Inferior parietal cortex (tissue), 1 donor: ENCODE measurements at regions not wholly inside any gene's neighbourhood (a gene's known extent, or its start where the extent isn't known, plus 50 kb on each side); places are given as distances from the start of the nearest gene placed in this dataset.
A peak's percentile ranks its signal among the peaks of the same experiment; 100 is the strongest.
"Not testable (repeated sequence)": the region's sequence is repeated elsewhere in the genome, so short reads cannot be mapped to it uniquely, and the experiment has no call there.

Experiments used
- DNase-seq: peaks from one replicate; pipeline ENCODE4 v3.0.0-alpha.2; 2016; ENCODE audit errors: extremely low spot score

- no peak for DNase-seq
These were observed 1503.9 kb upstream of the TENM4 start for GRCh38 chr11:80944758-80945157.

GRCh38 chr11:80943226-80943625 lies 1502.4 kb upstream of the TENM4 start:
- DNase-seq, result no peak

- DNase-seq, result no peak
These were observed 1497.0 kb upstream of the TENM4 start for GRCh38 chr11:80937842-80938241.

GRCh38 chr11:80930038-80930437 lies 1489.2 kb upstream of the TENM4 start:
- no peak for DNase-seq

- no peak for DNase-seq
These were observed 1488.4 kb upstream of the TENM4 start for GRCh38 chr11:80929031-80929805.

- DNase-seq, result no peak
These were observed 1484.5 kb upstream of the TENM4 start for GRCh38 chr11:80925321-80925720.

GRCh38 chr11:80921310-80921709 lies 1480.5 kb upstream of the TENM4 start:
- not testable (repeated sequence) for DNase-seq

- DNase-seq, result no peak
These were observed 1475.5 kb upstream of the TENM4 start for GRCh38 chr11:80916173-80916798.

- no peak for DNase-seq
These were observed 1473.5 kb upstream of the TENM4 start for GRCh38 chr11:80914311-80914710.

GRCh38 chr11:80911666-80912065 lies 1470.8 kb upstream of the TENM4 start:
- DNase-seq, result no peak

- no peak for DNase-seq
These were observed 1459.4 kb upstream of the TENM4 start for GRCh38 chr11:80900265-80900664.

- peak; percentile 48 for DNase-seq
These were observed 1458.6 kb upstream of the TENM4 start for GRCh38 chr11:80899381-80899780.

GRCh38 chr11:80898910-80899309 lies 1458.1 kb upstream of the TENM4 start:
- DNase-seq, result no peak

- DNase-seq, result no peak
These were observed 1445.9 kb upstream of the TENM4 start for GRCh38 chr11:80886684-80887083.

GRCh38 chr11:80873310-80873999 lies 1432.6 kb upstream of the TENM4 start:
- DNase-seq, result no peak

GRCh38 chr11:80872116-80872728 lies 1431.4 kb upstream of the TENM4 start:
- no peak for DNase-seq

- DNase-seq, result no peak
These were observed 1428.0 kb upstream of the TENM4 start for GRCh38 chr11:80868831-80869230.

GRCh38 chr11:80862011-80862410 lies 1421.2 kb upstream of the TENM4 start:
- no peak for DNase-seq

- no peak for DNase-seq
These were observed 1420.4 kb upstream of the TENM4 start for GRCh38 chr11:80861193-80861592.

GRCh38 chr11:80860632-80861031 lies 1419.8 kb upstream of the TENM4 start:
- DNase-seq, result no peak

- DNase-seq, result no peak
These were observed 1415.2 kb upstream of the TENM4 start for GRCh38 chr11:80856066-80856465.

- no peak for DNase-seq
These were observed 1414.6 kb upstream of the TENM4 start for GRCh38 chr11:80855426-80855825.
